DOHH2 (cell line): ENCODE measurements at regions not wholly inside any gene's neighbourhood (a gene's known extent, or its start where the extent isn't known, plus 50 kb on each side); places are given as distances from the start of the nearest gene placed in this dataset.
"Not testable (repeated sequence)": the region's sequence is repeated elsewhere in the genome, so short reads cannot be mapped to it uniquely, and the experiment has no call there.

Source experiments
- H3F3A ChIP-seq: fragments of 200-600 bp; sonication (generic), shearing (Covaris generic); 2 replicates; pipeline ENCODE4 v1.6.0; 2016; ENCODE audit warnings: antibody characterized with exemption, mild to moderate bottlenecking; ENCODE audit not compliant: control insufficient read depth, insufficient read depth
- H3K27ac ChIP-seq: fragments of 200-600 bp; sonication (generic); 2 replicates; pipeline ENCODE4 v1.5.1; 2014; ENCODE audit warnings: low read depth, mild to moderate bottlenecking, low read length, moderate library complexity
- H3K27me3 ChIP-seq: fragments of 200-600 bp; sonication (generic); 2 replicates; pipeline ENCODE4 v1.6.1; 2014; ENCODE audit warnings: mild to moderate bottlenecking, low read length, mixed read lengths; ENCODE audit not compliant: control insufficient read depth
- H3K36me3 ChIP-seq: fragments of 200-600 bp; sonication (generic); 2 replicates; pipeline ENCODE4 v1.6.1; 2014; ENCODE audit warnings: mild to moderate bottlenecking, low read length, moderate library complexity, mixed read lengths; ENCODE audit not compliant: control insufficient read depth
- H3K4me1 ChIP-seq: fragments of 200-600 bp; sonication (generic); 2 replicates; pipeline ENCODE4 v1.6.1; 2014; ENCODE audit warnings: mild to moderate bottlenecking, low read length, mixed read lengths; ENCODE audit not compliant: control insufficient read depth
- H3K4me2 ChIP-seq: fragments of 200-600 bp; sonication (generic); 2 replicates; pipeline ENCODE4 v1.6.0; 2014; ENCODE audit warnings: mild to moderate bottlenecking, low read length, moderate library complexity
- H3K4me3 ChIP-seq: fragments of 200-600 bp; sonication (generic); 2 replicates; pipeline ENCODE4 v1.5.1; 2014; ENCODE audit warnings: mild to moderate bottlenecking, low read length, mixed read lengths
- H3K79me2 ChIP-seq: fragments of 200-600 bp; sonication (generic); 2 replicates; pipeline ENCODE4 v1.6.1; 2014; ENCODE audit warnings: mild to moderate bottlenecking, low read length, mixed read lengths; ENCODE audit not compliant: control insufficient read depth
- H3K9me2 ChIP-seq: fragments of 200-600 bp; sonication (generic); replicated peaks from 2 replicates; pipeline ENCODE4 v1.6.1; 2014; ENCODE audit warnings: mild to moderate bottlenecking, low read length, mixed read lengths; ENCODE audit not compliant: control insufficient read depth
- H3K9me3 ChIP-seq: fragments of 200-600 bp; sonication (generic); 2 replicates; pipeline ENCODE4 v1.6.1; 2014; ENCODE audit warnings: antibody characterized with exemption, low read length, mixed read lengths; ENCODE audit not compliant: control insufficient read depth, insufficient read depth
- H4K20me1 ChIP-seq: fragments of 200-600 bp; sonication (generic); 2 replicates; pipeline ENCODE4 v1.6.0; 2014; ENCODE audit warnings: low read depth, mild to moderate bottlenecking, antibody characterized with exemption, low read length, moderate library complexity; ENCODE audit not compliant: control insufficient read depth, insufficient read depth
- EZH2phosphoT487 ChIP-seq: fragments of 200-600 bp; sonication (generic); IDR thresholded peaks from 2 replicates; pipeline ENCODE4 v1.6.1; 2017; ENCODE audit warnings: borderline replicate concordance, mild to moderate bottlenecking, antibody characterized with exemption, low read length, moderate library complexity, mixed read lengths
- TF ChIP-seq, protein P1 (sequence below): fragments of 200-600 bp; sonication (generic); IDR thresholded peaks from one replicate; pipeline ENCODE4 v1.5.1; 2014; ENCODE audit warnings: antibody characterized with exemption, mild to moderate bottlenecking, low read depth, low read length; ENCODE audit not compliant: poor library complexity, severe bottlenecking

- no peaks in the 10 kb centered on the region for H3K36me3 ChIP-seq
- peaks cover 6% of the 10 kb centered on the region; the same call in 1 of the 2 replicates for H3K9me3 ChIP-seq
- H3K79me2 ChIP-seq, result no peaks in the 10 kb centered on the region
- TF ChIP-seq, protein P1, sequence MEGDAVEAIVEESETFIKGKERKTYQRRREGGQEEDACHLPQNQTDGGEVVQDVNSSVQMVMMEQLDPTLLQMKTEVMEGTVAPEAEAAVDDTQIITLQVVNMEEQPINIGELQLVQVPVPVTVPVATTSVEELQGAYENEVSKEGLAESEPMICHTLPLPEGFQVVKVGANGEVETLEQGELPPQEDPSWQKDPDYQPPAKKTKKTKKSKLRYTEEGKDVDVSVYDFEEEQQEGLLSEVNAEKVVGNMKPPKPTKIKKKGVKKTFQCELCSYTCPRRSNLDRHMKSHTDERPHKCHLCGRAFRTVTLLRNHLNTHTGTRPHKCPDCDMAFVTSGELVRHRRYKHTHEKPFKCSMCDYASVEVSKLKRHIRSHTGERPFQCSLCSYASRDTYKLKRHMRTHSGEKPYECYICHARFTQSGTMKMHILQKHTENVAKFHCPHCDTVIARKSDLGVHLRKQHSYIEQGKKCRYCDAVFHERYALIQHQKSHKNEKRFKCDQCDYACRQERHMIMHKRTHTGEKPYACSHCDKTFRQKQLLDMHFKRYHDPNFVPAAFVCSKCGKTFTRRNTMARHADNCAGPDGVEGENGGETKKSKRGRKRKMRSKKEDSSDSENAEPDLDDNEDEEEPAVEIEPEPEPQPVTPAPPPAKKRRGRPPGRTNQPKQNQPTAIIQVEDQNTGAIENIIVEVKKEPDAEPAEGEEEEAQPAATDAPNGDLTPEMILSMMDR, result no peak
- no peak for TF ChIP-seq EZH2phosphoT487
- no peaks in the 10 kb centered on the region for H3K4me1 ChIP-seq
- H3K4me3 ChIP-seq, result no peak overlapping the region
- no peaks in the 10 kb centered on the region for H3K9me2 ChIP-seq
- no peak overlapping the region for H3K27ac ChIP-seq
- no peaks in the 10 kb centered on the region for H3F3A ChIP-seq
- H3K4me2 ChIP-seq, result no peak overlapping the region
- no peaks in the 10 kb centered on the region for H4K20me1 ChIP-seq
- no peaks in the 10 kb centered on the region for H3K27me3 ChIP-seq
These were observed 1546.3 kb downstream of the HACE1 start for GRCh38 chr6:103313432-103313831.

GRCh38 chr6:103294376-103294775 lies 1565.3 kb downstream of the HACE1 start:
- H3K9me2 ChIP-seq, H4K20me1 ChIP-seq, H3K4me1 ChIP-seq: not testable (repeated sequence)

DNA sequence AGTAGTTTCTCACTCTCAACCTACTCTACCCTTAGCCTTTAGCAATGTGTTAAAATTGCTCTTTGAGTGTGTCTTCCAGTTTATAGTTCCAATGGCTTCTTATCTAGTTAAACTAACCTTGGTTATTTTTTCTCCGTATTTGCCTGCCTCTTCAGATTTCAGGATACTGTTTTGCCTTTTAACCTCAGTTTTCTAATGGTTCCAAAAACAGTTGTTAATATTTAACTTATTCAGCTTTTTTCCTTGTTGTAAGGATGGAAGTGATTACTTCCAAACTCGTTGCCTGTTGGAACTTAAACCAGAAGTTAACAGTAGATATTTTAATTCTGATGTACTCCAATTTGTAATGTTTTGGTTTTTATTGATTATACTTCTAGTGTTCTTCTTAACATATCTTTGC lies 1574.9 kb downstream of the HACE1 start:
- Histone ChIP-seq H3K27ac (no peak overlapping the region), H3K4me3 (no peak overlapping the region), H3K27me3 (no peaks in the 10 kb centered on the region), H3K36me3 (no peaks in the 10 kb centered on the region), H3K9me3 (peaks cover 8% of the 10 kb centered on the region; the same call in 1 of the 2 replicates), H3K9me2 (no peaks in the 10 kb centered on the region), H3K79me2 (no peaks in the 10 kb centered on the region), H3K4me2 (no peak overlapping the region), H4K20me1 (no peaks in the 10 kb centered on the region), H3F3A (no peaks in the 10 kb centered on the region), H3K4me1 (no peaks in the 10 kb centered on the region)
- TF ChIP-seq, protein P1, result no peak
- TF ChIP-seq EZH2phosphoT487, result no peak

More at GRCh38 chr6:103294376-103294775, 1565.3 kb downstream of the HACE1 start:
- H3K4me3 ChIP-seq, H3F3A ChIP-seq, H3K4me2 ChIP-seq, H3K27me3 ChIP-seq, H3K27ac ChIP-seq, H3K36me3 ChIP-seq, H3K9me3 ChIP-seq, H3K79me2 ChIP-seq: not testable (repeated sequence)

- Histone ChIP-seq H3K9me3 (peaks cover 11% of the 10 kb centered on the region; the same call in 1 of the 2 replicates), H3K4me1 (no peaks in the 10 kb centered on the region), H3K79me2 (no peaks in the 10 kb centered on the region), H3K27ac (no peak overlapping the region), H3K36me3 (no peaks in the 10 kb centered on the region), H3K9me2 (no peaks in the 10 kb centered on the region), H3K4me3 (no peak overlapping the region), H3F3A (no peaks in the 10 kb centered on the region), H3K4me2 (no peak overlapping the region), H4K20me1 (no peaks in the 10 kb centered on the region), H3K27me3 (no peaks in the 10 kb centered on the region)
- TF ChIP-seq, protein P1, result no peak
- no peak for TF ChIP-seq EZH2phosphoT487
These were observed 1579.3 kb downstream of the HACE1 start for GRCh38 chr6:103280417-103280816.
